ENCODE measurements at regions not wholly inside any gene's neighbourhood (a gene's known extent, or its start where the extent isn't known, plus 50 kb on each side); places are given as distances from the start of the nearest gene placed in this dataset.

DNA sequence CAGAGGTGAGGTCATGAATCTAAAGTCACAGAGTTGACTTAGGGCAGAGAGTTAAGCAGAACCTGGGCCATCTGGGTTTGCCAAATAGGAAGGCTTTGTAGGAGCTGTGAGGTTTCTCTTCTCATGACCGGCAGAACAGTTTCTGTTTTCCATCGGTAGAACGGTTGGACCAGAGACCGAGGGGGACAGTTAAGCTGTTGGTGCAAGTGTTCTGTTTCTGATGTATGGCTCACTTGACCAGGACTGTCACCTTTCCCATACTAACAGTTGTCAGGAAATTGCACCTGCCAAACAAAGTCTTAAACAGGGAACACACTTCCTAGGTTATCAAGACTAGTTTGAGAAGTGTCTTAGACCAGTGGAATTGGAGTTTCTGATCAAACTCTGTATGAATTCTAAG is 158.3 kb downstream of the PDCD6IP start:
- Histone ChIP-seq H4K20me1 (ENCODE audit: insufficient read depth) (no peaks in the 10 kb centered on the region), H3K27ac (ENCODE audit: low read length) (no peak overlapping the region), H3K4me3 (ENCODE audit: low read length) (no peak overlapping the region), H3F3A (ENCODE audit: insufficient read depth, low read length, poor library complexity, severe bottlenecking) (no peaks in the 10 kb centered on the region), H2AFZ (ENCODE audit: low read depth, low read length) (no peak overlapping the region), H3K79me2 (replicated peaks; ENCODE audit: insufficient read depth, low read length) (no peaks in the 10 kb centered on the region), H3K4me2 (ENCODE audit: low read length) (no peak overlapping the region), H3K9ac (ENCODE audit: low read length) (no peak overlapping the region), H3K9me2 (ENCODE audit: insufficient read depth, low read length) (no peaks in the 10 kb centered on the region), H3K36me3 (ENCODE audit: insufficient read depth, low read length) (no peaks in the 10 kb centered on the region), H3K27me3 (ENCODE audit: insufficient read depth, low read depth, low read length) (no peaks in the 10 kb centered on the region), H3K9me3 (ENCODE audit: low read length) (no peaks in the 10 kb centered on the region)
- TF ChIP-seq, protein P1, sequence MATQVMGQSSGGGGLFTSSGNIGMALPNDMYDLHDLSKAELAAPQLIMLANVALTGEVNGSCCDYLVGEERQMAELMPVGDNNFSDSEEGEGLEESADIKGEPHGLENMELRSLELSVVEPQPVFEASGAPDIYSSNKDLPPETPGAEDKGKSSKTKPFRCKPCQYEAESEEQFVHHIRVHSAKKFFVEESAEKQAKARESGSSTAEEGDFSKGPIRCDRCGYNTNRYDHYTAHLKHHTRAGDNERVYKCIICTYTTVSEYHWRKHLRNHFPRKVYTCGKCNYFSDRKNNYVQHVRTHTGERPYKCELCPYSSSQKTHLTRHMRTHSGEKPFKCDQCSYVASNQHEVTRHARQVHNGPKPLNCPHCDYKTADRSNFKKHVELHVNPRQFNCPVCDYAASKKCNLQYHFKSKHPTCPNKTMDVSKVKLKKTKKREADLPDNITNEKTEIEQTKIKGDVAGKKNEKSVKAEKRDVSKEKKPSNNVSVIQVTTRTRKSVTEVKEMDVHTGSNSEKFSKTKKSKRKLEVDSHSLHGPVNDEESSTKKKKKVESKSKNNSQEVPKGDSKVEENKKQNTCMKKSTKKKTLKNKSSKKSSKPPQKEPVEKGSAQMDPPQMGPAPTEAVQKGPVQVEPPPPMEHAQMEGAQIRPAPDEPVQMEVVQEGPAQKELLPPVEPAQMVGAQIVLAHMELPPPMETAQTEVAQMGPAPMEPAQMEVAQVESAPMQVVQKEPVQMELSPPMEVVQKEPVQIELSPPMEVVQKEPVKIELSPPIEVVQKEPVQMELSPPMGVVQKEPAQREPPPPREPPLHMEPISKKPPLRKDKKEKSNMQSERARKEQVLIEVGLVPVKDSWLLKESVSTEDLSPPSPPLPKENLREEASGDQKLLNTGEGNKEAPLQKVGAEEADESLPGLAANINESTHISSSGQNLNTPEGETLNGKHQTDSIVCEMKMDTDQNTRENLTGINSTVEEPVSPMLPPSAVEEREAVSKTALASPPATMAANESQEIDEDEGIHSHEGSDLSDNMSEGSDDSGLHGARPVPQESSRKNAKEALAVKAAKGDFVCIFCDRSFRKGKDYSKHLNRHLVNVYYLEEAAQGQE (IDR thresholded peaks at IDR 0.05; ENCODE audit: borderline replicate concordance), result no peak
- TF ChIP-seq POLR2AphosphoS5 (IDR thresholded peaks at IDR 0.05) (no peak), EP300 (conservative IDR thresholded peaks at IDR 0.05; ENCODE audit: poor library complexity, severe bottlenecking) (no peak), RAD21 (conservative IDR thresholded peaks at IDR 0.05) (no peak), TAF1 (IDR thresholded peaks at IDR 0.05; ENCODE audit: low read depth) (no peak), EZH2 (IDR thresholded peaks at IDR 0.05; ENCODE audit: borderline replicate concordance, insufficient read depth, low read length, poor library complexity, severe bottlenecking) (no peak), SMC3 (conservative IDR thresholded peaks at IDR 0.05; ENCODE audit: poor library complexity) (no peak), MXI1 (conservative IDR thresholded peaks at IDR 0.05; ENCODE audit: poor library complexity, severe bottlenecking) (no peak)
- TF ChIP-seq, protein P2, sequence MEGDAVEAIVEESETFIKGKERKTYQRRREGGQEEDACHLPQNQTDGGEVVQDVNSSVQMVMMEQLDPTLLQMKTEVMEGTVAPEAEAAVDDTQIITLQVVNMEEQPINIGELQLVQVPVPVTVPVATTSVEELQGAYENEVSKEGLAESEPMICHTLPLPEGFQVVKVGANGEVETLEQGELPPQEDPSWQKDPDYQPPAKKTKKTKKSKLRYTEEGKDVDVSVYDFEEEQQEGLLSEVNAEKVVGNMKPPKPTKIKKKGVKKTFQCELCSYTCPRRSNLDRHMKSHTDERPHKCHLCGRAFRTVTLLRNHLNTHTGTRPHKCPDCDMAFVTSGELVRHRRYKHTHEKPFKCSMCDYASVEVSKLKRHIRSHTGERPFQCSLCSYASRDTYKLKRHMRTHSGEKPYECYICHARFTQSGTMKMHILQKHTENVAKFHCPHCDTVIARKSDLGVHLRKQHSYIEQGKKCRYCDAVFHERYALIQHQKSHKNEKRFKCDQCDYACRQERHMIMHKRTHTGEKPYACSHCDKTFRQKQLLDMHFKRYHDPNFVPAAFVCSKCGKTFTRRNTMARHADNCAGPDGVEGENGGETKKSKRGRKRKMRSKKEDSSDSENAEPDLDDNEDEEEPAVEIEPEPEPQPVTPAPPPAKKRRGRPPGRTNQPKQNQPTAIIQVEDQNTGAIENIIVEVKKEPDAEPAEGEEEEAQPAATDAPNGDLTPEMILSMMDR (IDR thresholded peaks at IDR 0.05; ENCODE audit: poor library complexity, severe bottlenecking), result no peak

DNA sequence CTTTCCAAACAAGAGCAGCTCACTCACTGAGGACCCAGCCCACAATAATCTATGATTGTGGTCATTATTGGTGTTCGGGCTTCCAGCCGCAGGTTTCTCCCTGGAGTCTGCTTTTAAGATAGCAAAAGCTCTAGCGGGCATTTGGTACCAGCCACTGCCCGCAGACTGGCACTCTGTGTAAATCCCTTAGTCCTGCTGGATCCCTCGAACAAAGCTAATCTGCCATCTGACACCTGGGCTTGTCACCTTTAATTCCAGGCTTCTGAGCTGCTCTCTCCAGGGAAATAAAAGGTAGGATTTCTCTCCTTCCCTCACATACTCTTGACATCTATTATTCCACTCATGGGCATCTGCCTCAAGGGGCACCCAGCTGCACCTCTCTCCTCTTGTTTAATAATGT is 158.7 kb downstream of the PDCD6IP start:
- no peak for TF ChIP-seq EZH2 (IDR thresholded peaks at IDR 0.05; ENCODE audit: borderline replicate concordance, insufficient read depth, low read length, poor library complexity, severe bottlenecking)
- TF ChIP-seq TAF1 (IDR thresholded peaks at IDR 0.05; ENCODE audit: low read depth), result no peak
- no peak for TF ChIP-seq RAD21 (conservative IDR thresholded peaks at IDR 0.05)
- TF ChIP-seq POLR2AphosphoS5 (IDR thresholded peaks at IDR 0.05), result no peak
- TF ChIP-seq, protein P1 (IDR thresholded peaks at IDR 0.05; ENCODE audit: borderline replicate concordance), result no peak
- no peak for TF ChIP-seq EP300 (conservative IDR thresholded peaks at IDR 0.05; ENCODE audit: poor library complexity, severe bottlenecking)
- TF ChIP-seq SMC3 (conservative IDR thresholded peaks at IDR 0.05; ENCODE audit: poor library complexity), result no peak
- no peak for TF ChIP-seq MXI1 (conservative IDR thresholded peaks at IDR 0.05; ENCODE audit: poor library complexity, severe bottlenecking)
- TF ChIP-seq, protein P2 (IDR thresholded peaks at IDR 0.05; ENCODE audit: poor library complexity, severe bottlenecking), result no peak
- Histone ChIP-seq H4K20me1 (ENCODE audit: insufficient read depth) (no peaks in the 10 kb centered on the region), H3K9ac (ENCODE audit: low read length) (no peak overlapping the region), H3K27ac (ENCODE audit: low read length) (no peak overlapping the region), H3F3A (ENCODE audit: insufficient read depth, low read length, poor library complexity, severe bottlenecking) (no peaks in the 10 kb centered on the region), H3K4me3 (ENCODE audit: low read length) (no peak overlapping the region), H3K9me2 (ENCODE audit: insufficient read depth, low read length) (no peaks in the 10 kb centered on the region), H3K36me3 (ENCODE audit: insufficient read depth, low read length) (no peaks in the 10 kb centered on the region), H3K9me3 (ENCODE audit: low read length) (no peaks in the 10 kb centered on the region), H3K4me2 (ENCODE audit: low read length) (no peak overlapping the region), H3K79me2 (replicated peaks; ENCODE audit: insufficient read depth, low read length) (no peaks in the 10 kb centered on the region), H2AFZ (ENCODE audit: low read depth, low read length) (no peak overlapping the region), H3K27me3 (ENCODE audit: insufficient read depth, low read depth, low read length) (no peaks in the 10 kb centered on the region)

Data from neural cell (in vitro differentiated cells).